HT-29 (cell line): ENCODE measurements at regions not wholly inside any gene's neighbourhood (a gene's known extent, or its start where the extent isn't known, plus 50 kb on each side); places are given as distances from the start of the nearest gene placed in this dataset.
"Not testable (repeated sequence)": the region's sequence is repeated elsewhere in the genome, so short reads cannot be mapped to it uniquely, and the experiment has no call there.

Source experiments
- DNase-seq: peaks from one replicate; pipeline ENCODE4 v3.0.0-alpha.2; 2015; ENCODE audit warnings: low spot score

- DNase-seq: no peak
These were observed 214.8 kb downstream of the LURAP1L start for GRCh38 chr9:12989669-12990068.

GRCh38 chr9:12993466-12993865, 218.6 kb downstream of the LURAP1L start:
- DNase-seq: no peak

GRCh38 chr9:12997009-12997408, 222.2 kb downstream of the LURAP1L start:
- DNase-seq: no peak

- DNase-seq: no peak
These were observed 227.3 kb downstream of the LURAP1L start for GRCh38 chr9:13001989-13002580.

GRCh38 chr9:13002740-13003139, 227.9 kb downstream of the LURAP1L start:
- no peak for DNase-seq

- DNase-seq: no peak
These were observed 235.1 kb downstream of the LURAP1L start for GRCh38 chr9:13009871-13010270.

- no peak for DNase-seq
These were observed 239.4 kb downstream of the LURAP1L start for GRCh38 chr9:13013991-13014883.

- no peak for DNase-seq
These were observed 242.4 kb downstream of the LURAP1L start for GRCh38 chr9:13017260-13017659.

- DNase-seq: no peak
These were observed 245.6 kb downstream of the LURAP1L start for GRCh38 chr9:13020146-13021040.

GRCh38 chr9:13022756-13023155, 247.9 kb downstream of the LURAP1L start:
- no peak for DNase-seq

- DNase-seq: peak; percentile 40
These were observed 248.7 kb downstream of the LURAP1L start for GRCh38 chr9:13023498-13023897.

- no peak for DNase-seq
These were observed 252.1 kb downstream of the LURAP1L start for GRCh38 chr9:13026956-13027355.

- no peak for DNase-seq
These were observed 251.6 kb downstream of the MPDZ start for GRCh38 chr9:13027879-13028278.

GRCh38 chr9:13032585-13032984, 246.9 kb downstream of the MPDZ start:
- no peak for DNase-seq

GRCh38 chr9:13033959-13034693, 245.4 kb downstream of the MPDZ start:
- peak; percentile 66 for DNase-seq

- no peak for DNase-seq
These were observed 244.8 kb downstream of the MPDZ start for GRCh38 chr9:13034694-13035002.

- DNase-seq: no peak
These were observed 243.7 kb downstream of the MPDZ start for GRCh38 chr9:13035822-13036221.

- not testable (repeated sequence) for DNase-seq
These were observed 241.7 kb downstream of the MPDZ start for GRCh38 chr9:13037808-13038207.

GRCh38 chr9:13047827-13048587, 231.5 kb downstream of the MPDZ start:
- DNase-seq: no peak

GRCh38 chr9:13049223-13049622, 230.3 kb downstream of the MPDZ start:
- no peak for DNase-seq

GRCh38 chr9:13053504-13053903, 226.0 kb downstream of the MPDZ start:
- DNase-seq: no peak
